Trophoblast cell (in vitro differentiated cells and primary cell): ENCODE measurements at regions not wholly inside any gene's neighbourhood (a gene's known extent, or its start where the extent isn't known, plus 50 kb on each side); places are given as distances from the start of the nearest gene placed in this dataset.

Experiments
- DNase-seq, 2 donors: peaks; one replicate each; pipeline ENCODE4 v3.0.0-alpha.2; 2016
- H2AFZ ChIP-seq: 2 replicates; pipeline ENCODE4 v1.6.1; 2013; ENCODE audit warnings: low read length, moderate library complexity, mild to moderate bottlenecking; ENCODE audit not compliant: insufficient read depth, poor library complexity
- H2AK5ac ChIP-seq: 2 replicates; pipeline ENCODE4 v1.6.1; 2013; ENCODE audit warnings: mild to moderate bottlenecking, low read length
- H2BK120ac ChIP-seq: 2 replicates; pipeline ENCODE4 v1.6.1; 2013; ENCODE audit warnings: low read length, mild to moderate bottlenecking, moderate library complexity; ENCODE audit not compliant: insufficient read depth, poor library complexity
- H2BK12ac ChIP-seq: 2 replicates; pipeline ENCODE4 v1.6.1; 2013; ENCODE audit warnings: mild to moderate bottlenecking, low read length, moderate library complexity
- H2BK5ac ChIP-seq: 2 replicates; pipeline ENCODE4 v1.6.1; 2013; ENCODE audit warnings: low read length, low read depth, moderate library complexity, mild to moderate bottlenecking; ENCODE audit not compliant: poor library complexity
- H3K14ac ChIP-seq: 2 replicates; pipeline ENCODE4 v1.6.1; 2013; ENCODE audit warnings: mild to moderate bottlenecking, low read length
- H3K18ac ChIP-seq: 2 replicates; pipeline ENCODE4 v1.6.1; 2013; ENCODE audit warnings: mild to moderate bottlenecking, low read length
- H3K23ac ChIP-seq: 2 replicates; pipeline ENCODE4 v1.6.1; 2013; ENCODE audit warnings: low read length
- H3K27ac ChIP-seq: 2 replicates; pipeline ENCODE4 v1.5.1; 2013; ENCODE audit warnings: low read depth, mild to moderate bottlenecking, inconsistent platforms, low read length, moderate library complexity
- H3K27me3 ChIP-seq: 2 replicates; pipeline ENCODE4 v1.6.1; 2013; ENCODE audit warnings: inconsistent platforms, mild to moderate bottlenecking, low read length, moderate library complexity; ENCODE audit not compliant: insufficient read depth
- H3K36me3 ChIP-seq, 2 experiments: 1 replicate in 1 of 2; 2 replicates in 1 of 2; pipeline ENCODE4 v1.6.1; 2013; ENCODE audit warnings: low read length in 2 of 2, mild to moderate bottlenecking in 2 of 2, moderate library complexity in 1 of 2; ENCODE audit not compliant: insufficient read depth in 2 of 2, control insufficient read depth in 1 of 2
- H3K4ac ChIP-seq: 2 replicates; pipeline ENCODE4 v1.6.1; 2013; ENCODE audit warnings: low read depth, mild to moderate bottlenecking, low read length, moderate library complexity
- H3K4me1 ChIP-seq, 2 experiments: 1 replicate in 1 of 2; 2 replicates in 1 of 2; pipeline ENCODE4 v1.6.1; 2013; ENCODE audit warnings: low read length in 2 of 2, mild to moderate bottlenecking in 2 of 2, moderate library complexity in 1 of 2; ENCODE audit not compliant: insufficient read depth in 2 of 2, control insufficient read depth in 1 of 2
- H3K4me2 ChIP-seq: 2 replicates; pipeline ENCODE4 v1.6.1; 2013; ENCODE audit warnings: inconsistent platforms, mild to moderate bottlenecking, low read length, moderate library complexity
- H3K4me3 ChIP-seq: 2 replicates; pipeline ENCODE4 v1.5.1; 2013; ENCODE audit warnings: mild to moderate bottlenecking, low read depth, low read length, inconsistent platforms
- H3K79me1 ChIP-seq: one replicate; pipeline ENCODE4 v1.6.1; 2013; ENCODE audit warnings: low read length
- H3K79me2 ChIP-seq: 2 replicates; pipeline ENCODE4 v1.6.1; 2013; ENCODE audit warnings: low read length, mild to moderate bottlenecking; ENCODE audit not compliant: control insufficient read depth, insufficient read depth, poor library complexity
- H3K9ac ChIP-seq: 2 replicates; pipeline ENCODE4 v1.6.1; 2013; ENCODE audit warnings: mild to moderate bottlenecking, low read length
- H3K9me3 ChIP-seq: 2 replicates; pipeline ENCODE4 v1.6.1; 2013; ENCODE audit warnings: low read depth, mild to moderate bottlenecking, control low read depth, inconsistent platforms, low read length; ENCODE audit not compliant: insufficient read depth
- H4K12ac ChIP-seq: 2 replicates; pipeline ENCODE4 v1.6.1; 2013; ENCODE audit warnings: low read depth, mild to moderate bottlenecking, low read length, moderate library complexity
- H4K8ac ChIP-seq: 2 replicates; pipeline ENCODE4 v1.6.1; 2013; ENCODE audit warnings: low read depth, mild to moderate bottlenecking, low read length, moderate library complexity
- H4K91ac ChIP-seq: one replicate; pipeline ENCODE4 v1.6.1; 2013; ENCODE audit warnings: low read depth, mild to moderate bottlenecking, low read length, moderate library complexity
- WGBS: extraction: QIAGEN DNeasy Blood & Tissue Kit; methylation state at CpG from one replicate; pipeline ENCODE4 v1.1.7; 2013; ENCODE audit warnings: missing lambda C conversion rate; ENCODE audit not compliant: insufficient read length, insufficient coverage; ENCODE audit errors: extremely low coverage; 5-methylcytosine and 5-hydroxymethylcytosine counted together

DNA sequence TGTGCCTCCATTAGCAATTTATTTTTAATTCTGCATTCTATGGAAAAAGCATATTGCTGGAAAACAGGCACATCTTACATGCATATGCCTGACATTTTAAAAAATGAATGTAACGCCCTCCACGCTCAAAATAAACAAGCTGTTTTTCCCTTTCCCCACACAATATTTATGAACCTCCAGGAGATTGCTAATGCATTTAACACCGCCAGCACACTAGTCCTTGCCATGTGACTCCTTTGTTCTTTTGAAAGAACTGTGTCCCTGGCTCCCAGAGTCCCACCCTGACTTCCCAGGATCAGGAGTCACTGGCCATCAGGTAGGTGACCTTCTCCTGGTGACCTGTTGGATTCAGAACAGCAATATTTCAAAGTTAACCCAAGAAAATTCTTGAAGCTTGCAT, 571.2 kb upstream of the CFAP20DC start:
- Histone ChIP-seq H3K18ac (no peak overlapping the region), H3K14ac (no peak overlapping the region), H2BK12ac (no peak overlapping the region), H3K9ac (no peak overlapping the region), H3K36me3 (no peaks in the 10 kb centered on the region), H3K9me3 (no peaks in the 10 kb centered on the region), H4K91ac (no peak overlapping the region), H3K4me1 (no peaks in the 10 kb centered on the region), H4K8ac (no peak overlapping the region), H3K27ac (no peak overlapping the region), H3K4me2 (no peak overlapping the region), H3K79me1 (no peaks in the 10 kb centered on the region), H4K12ac (no peak overlapping the region), H3K27me3 (no peaks in the 10 kb centered on the region), H2AK5ac (no peak overlapping the region), H3K4ac (no peak overlapping the region), H2BK120ac (no peak overlapping the region), H2BK5ac (no peak overlapping the region), H3K4me3 (no peak overlapping the region), H3K23ac (no peak overlapping the region), H3K79me2 (no peaks in the 10 kb centered on the region), H2AFZ (no peak overlapping the region)
- WGBS, result no CpG with 5 or more reads among the region's 3 CpGs
- no peak for DNase-seq

DNA sequence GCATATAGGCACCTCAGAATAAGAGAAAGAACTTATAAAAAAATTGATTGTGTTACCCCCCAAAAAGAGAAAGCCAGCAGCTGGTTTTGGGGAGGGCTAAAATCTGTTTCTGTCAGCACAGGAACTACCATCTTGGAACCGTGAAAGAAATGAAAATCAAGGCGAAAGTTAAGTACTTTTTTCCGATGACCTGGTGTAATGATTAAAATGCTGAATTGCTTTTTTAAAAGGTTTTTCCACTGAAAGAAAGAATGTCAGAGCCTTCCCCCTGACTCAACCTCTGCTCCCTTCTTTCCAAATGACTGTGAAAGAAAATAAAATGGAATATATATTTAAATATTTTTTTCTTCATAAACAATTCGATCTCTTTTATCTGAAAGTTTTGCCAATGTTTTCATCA, 570.5 kb upstream of the CFAP20DC start:
- H3K23ac ChIP-seq, result no peak overlapping the region
- DNase-seq, result no peak
- no peak overlapping the region for H3K18ac ChIP-seq
- H4K12ac ChIP-seq, result no peak overlapping the region
- H3K27me3 ChIP-seq, result no peaks in the 10 kb centered on the region
- H3K79me1 ChIP-seq, result no peaks in the 10 kb centered on the region
- no peak overlapping the region for H4K91ac ChIP-seq
- H3K36me3 ChIP-seq, result no peaks in the 10 kb centered on the region
- H3K9me3 ChIP-seq, result no peaks in the 10 kb centered on the region
- H3K79me2 ChIP-seq, result no peaks in the 10 kb centered on the region
- no peak overlapping the region for H2BK120ac ChIP-seq
- H3K4me2 ChIP-seq, result no peak overlapping the region
- H3K14ac ChIP-seq, result no peak overlapping the region
- no CpG with 5 or more reads among the region's 4 CpGs for WGBS
- H2BK5ac ChIP-seq, result no peak overlapping the region
- no peak overlapping the region for H2AFZ ChIP-seq
- H3K27ac ChIP-seq, result no peak overlapping the region
- no peak overlapping the region for H2BK12ac ChIP-seq
- no peak overlapping the region for H2AK5ac ChIP-seq
- H3K9ac ChIP-seq, result no peak overlapping the region
- no peaks in the 10 kb centered on the region for H3K4me1 ChIP-seq
- no peak overlapping the region for H4K8ac ChIP-seq
- no peak overlapping the region for H3K4me3 ChIP-seq
- H3K4ac ChIP-seq, result no peak overlapping the region

DNA sequence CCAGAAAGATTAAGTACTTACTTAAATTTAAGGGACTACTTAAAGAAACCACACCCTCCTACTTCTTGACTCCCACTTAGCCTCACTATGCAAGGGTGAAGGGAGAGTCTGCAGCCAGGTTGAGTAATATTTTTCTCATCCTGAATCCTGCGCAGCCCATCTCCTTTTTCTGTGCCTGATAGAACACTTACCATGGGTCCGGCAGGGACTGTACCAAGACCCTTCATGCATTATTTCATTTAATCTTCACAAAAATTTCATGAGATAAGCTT, 562.6 kb upstream of the CFAP20DC start:
- Histone ChIP-seq H3K4me1 (no peaks in the 10 kb centered on the region), H2BK120ac (no peak overlapping the region), H3K27ac (no peak overlapping the region), H3K14ac (no peak overlapping the region), H3K27me3 (no peaks in the 10 kb centered on the region), H3K4ac (no peak overlapping the region), H3K4me2 (no peak overlapping the region), H4K8ac (no peak overlapping the region), H2BK5ac (no peak overlapping the region), H4K91ac (no peak overlapping the region), H4K12ac (no peak overlapping the region), H3K36me3 (no peaks in the 10 kb centered on the region), H2BK12ac (no peak overlapping the region), H2AFZ (no peak overlapping the region), H3K79me1 (no peaks in the 10 kb centered on the region), H3K4me3 (no peak overlapping the region), H3K23ac (no peak overlapping the region), H3K9ac (no peak overlapping the region), H3K79me2 (no peaks in the 10 kb centered on the region), H3K18ac (no peak overlapping the region), H2AK5ac (no peak overlapping the region), H3K9me3 (peaks cover 4% of the 10 kb centered on the region)
- DNase-seq, result no peak
- WGBS, result no CpG with 5 or more reads among the region's 2 CpGs

DNA sequence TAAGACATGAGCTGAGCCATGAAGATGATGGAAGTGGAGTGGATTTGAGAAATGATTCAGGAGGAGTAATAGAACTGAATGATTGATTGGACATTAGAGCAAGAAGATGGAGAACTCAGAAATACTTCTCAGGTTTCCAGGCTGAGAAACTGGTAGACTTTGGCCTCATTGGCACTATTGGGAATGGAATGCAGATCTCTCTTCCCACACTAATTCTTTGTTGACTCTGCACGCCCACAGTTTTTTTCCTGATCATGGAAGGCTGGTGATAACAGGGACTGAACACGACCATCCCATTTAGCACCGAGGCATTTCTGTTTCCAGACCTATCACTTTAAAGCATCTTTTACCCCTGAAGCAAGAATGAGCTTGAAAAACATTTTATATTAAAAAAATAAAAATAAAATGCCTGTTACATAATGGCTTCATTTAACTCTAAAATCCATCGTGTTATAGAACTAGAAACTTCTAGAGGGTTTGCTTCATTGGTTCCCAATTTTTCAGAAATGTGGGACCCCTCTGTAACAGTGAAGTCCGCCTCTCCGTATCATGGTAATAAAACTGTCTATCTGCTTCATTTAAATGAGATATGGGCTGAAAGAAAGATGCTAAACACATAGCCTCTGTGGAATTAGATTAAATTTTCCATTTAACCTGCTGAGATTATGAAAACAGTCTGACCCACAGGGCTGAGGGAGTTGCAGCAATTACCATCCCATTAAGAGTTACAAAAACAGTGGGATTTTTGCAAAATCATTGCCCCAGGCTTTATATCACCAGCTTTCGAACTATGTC, 562.0 kb upstream of the CFAP20DC start:
- Histone ChIP-seq H3K4me2 (no peak overlapping the region), H3K4ac (no peak overlapping the region), H3K14ac (no peak overlapping the region), H3K79me2 (no peaks in the 10 kb centered on the region), H4K91ac (no peak overlapping the region), H3K9ac (no peak overlapping the region), H4K8ac (no peak overlapping the region), H2BK12ac (no peak overlapping the region), H3K27ac (no peak overlapping the region), H2AFZ (no peak overlapping the region), H2BK120ac (no peak overlapping the region), H2BK5ac (no peak overlapping the region), H3K4me3 (no peak overlapping the region), H3K79me1 (no peaks in the 10 kb centered on the region), H3K36me3 (no peaks in the 10 kb centered on the region), H3K27me3 (no peaks in the 10 kb centered on the region), H3K18ac (no peak overlapping the region), H3K4me1 (no peaks in the 10 kb centered on the region), H4K12ac (no peak overlapping the region), H3K23ac (no peak overlapping the region), H3K9me3 (peaks cover 4% of the 10 kb centered on the region), H2AK5ac (no peak overlapping the region)
- peak in 1 of 2 donors; percentile 39 for DNase-seq
- WGBS, result no CpG with 5 or more reads among the region's 7 CpGs
